Epithelial cell of esophagus (primary cell): ENCODE measurements at regions not wholly inside any gene's neighbourhood (a gene's known extent, or its start where the extent isn't known, plus 50 kb on each side); places are given as distances from the start of the nearest gene placed in this dataset.
A peak's percentile ranks its signal among the peaks of the same experiment; 100 is the strongest.

Experiments
- DNase-seq: peaks from one replicate; pipeline ENCODE4 v3.0.0; 2010; ENCODE audit warnings: low read depth
- H3K4me3 ChIP-seq: 2 replicates; pipeline ENCODE4 v1.5.1; 2011; ENCODE audit warnings: mild to moderate bottlenecking, low read length, control low read depth
- TF ChIP-seq, protein P1 (sequence below): IDR thresholded peaks from 2 replicates; pipeline ENCODE4 v1.5.1; 2011; ENCODE audit warnings: low read depth, mild to moderate bottlenecking, low read length, control low read depth, inconsistent platforms; ENCODE audit not compliant: insufficient read depth; ENCODE audit errors: missing control alignments

DNA sequence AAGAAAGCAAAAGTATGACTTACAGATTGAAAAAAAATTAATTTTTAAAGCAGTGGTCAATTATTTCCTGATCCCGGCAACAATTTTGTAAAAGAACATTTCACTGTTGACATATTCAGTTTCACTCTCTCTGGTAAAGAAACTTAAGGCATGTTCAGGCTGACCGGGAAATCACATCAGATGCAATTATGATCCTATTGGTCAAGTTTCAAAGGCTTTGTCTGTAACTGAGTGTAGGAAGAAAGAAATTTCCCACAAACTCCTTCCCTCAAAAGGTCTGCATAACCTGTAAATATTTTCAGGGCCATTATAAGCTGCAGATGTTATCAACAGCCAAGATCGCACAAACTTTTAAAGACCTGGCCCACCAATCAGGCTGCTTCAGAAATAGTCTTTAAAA, 205.4 kb upstream of the IGF1R start:
- no peak for DNase-seq
- H3K4me3 ChIP-seq = no peak overlapping the region
- TF ChIP-seq, protein P1, sequence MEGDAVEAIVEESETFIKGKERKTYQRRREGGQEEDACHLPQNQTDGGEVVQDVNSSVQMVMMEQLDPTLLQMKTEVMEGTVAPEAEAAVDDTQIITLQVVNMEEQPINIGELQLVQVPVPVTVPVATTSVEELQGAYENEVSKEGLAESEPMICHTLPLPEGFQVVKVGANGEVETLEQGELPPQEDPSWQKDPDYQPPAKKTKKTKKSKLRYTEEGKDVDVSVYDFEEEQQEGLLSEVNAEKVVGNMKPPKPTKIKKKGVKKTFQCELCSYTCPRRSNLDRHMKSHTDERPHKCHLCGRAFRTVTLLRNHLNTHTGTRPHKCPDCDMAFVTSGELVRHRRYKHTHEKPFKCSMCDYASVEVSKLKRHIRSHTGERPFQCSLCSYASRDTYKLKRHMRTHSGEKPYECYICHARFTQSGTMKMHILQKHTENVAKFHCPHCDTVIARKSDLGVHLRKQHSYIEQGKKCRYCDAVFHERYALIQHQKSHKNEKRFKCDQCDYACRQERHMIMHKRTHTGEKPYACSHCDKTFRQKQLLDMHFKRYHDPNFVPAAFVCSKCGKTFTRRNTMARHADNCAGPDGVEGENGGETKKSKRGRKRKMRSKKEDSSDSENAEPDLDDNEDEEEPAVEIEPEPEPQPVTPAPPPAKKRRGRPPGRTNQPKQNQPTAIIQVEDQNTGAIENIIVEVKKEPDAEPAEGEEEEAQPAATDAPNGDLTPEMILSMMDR = no peak

DNA sequence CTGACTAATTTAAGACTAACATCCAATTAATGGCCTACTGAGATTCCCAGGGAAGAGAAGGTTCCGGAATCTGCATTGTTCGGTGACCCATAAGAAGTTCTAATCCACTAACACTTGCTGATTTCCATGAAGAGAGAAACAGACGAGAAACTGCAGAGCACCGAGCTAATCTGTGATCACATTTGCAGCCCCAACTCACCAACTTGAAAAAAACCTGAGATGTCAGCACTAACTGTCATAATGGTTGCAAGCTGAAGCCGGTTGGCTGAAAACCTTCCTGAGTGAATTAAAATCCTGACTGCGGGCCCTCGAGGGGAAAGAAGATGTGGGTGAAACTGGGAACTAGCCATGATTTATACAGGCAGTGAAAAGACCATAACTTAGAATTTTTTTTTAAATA, 204.8 kb upstream of the IGF1R start:
- no peak for DNase-seq
- TF ChIP-seq, protein P1 = no peak
- H3K4me3 ChIP-seq = no peak overlapping the region

DNA sequence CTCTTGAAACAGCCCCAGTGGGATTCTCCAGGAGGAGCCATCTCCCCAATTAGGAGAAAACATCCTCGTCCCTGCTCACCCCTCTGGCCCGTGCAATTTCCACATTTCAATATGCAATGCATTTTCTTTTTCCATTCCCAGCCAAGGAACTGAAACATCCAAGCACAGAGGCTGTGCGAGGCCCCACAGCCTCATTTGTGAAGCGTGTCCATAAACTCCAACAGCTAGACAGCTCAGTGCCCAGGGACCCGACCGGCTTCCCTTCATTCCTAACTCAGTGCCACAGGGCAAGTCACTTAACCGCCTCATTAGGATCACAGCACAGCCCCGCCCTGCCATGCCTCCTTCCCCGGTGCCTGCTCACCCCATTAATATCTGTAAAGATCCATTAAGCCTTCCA, 204.2 kb upstream of the IGF1R start:
- no peak overlapping the region for H3K4me3 ChIP-seq
- DNase-seq = peak; percentile 57
- TF ChIP-seq, protein P1 = no peak

DNA sequence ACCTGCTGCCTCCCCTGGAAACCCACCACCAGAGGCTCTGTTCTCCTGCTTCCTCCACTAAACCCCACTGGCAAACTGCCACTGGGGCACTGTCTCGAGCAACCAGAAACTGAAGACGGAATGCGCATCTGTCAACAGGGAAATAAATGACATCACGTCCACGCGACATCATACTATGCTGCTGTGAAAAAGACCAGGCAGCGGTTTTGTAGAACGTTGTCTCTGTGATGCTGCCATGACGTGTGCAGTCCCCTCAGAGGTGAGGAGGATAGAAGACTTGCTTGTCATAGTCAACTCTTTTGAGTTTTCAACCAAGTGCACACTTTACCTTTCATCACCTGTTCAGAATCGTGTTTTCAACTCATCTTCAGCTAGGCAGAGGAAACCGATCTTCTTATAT, 203.0 kb upstream of the IGF1R start:
- no peak for DNase-seq
- no peak overlapping the region for H3K4me3 ChIP-seq
- TF ChIP-seq, protein P1 = no peak

DNA sequence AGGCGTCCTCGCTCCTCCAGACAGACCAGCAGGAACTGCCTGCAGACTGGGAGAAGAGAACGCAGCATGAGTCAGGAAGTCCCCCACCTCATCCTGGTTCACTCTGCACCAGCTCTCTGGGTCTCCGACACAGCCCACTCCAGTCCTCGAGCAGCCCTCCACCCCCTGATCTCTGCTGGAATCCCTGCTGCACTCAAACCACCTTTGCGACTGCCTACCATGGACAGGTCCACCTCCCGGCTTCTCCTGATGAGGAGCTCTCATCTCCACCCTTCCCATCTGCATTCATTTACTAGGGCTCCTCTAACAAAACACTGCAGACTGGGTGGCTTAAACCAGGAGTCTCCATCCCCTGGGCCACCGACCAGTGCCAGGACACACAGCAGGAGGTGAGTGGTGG, 202.3 kb upstream of the IGF1R start:
- TF ChIP-seq, protein P1 = no peak
- no peak for DNase-seq
- no peak overlapping the region for H3K4me3 ChIP-seq

DNA sequence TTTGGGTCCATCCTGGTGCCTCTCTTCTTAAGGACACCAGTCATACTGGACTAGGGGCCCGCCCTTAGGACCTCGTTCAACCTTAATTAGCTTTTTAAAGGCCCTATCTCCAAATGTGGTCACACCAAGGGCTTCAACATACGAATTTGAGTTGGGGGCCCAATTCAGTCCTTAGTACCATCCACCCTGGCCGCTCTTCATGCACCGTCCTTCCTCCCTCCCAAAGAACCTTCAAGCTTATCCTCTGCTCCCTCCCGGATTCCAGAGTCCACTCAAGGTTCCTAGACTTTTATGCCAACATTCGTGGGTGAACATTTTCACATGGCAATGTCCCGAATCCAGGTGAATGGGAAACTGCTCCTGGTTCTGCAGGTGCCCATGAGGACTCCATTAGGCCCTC, 201.3 kb upstream of the IGF1R start:
- TF ChIP-seq, protein P1 = no peak
- no peak overlapping the region for H3K4me3 ChIP-seq
- no peak for DNase-seq

DNA sequence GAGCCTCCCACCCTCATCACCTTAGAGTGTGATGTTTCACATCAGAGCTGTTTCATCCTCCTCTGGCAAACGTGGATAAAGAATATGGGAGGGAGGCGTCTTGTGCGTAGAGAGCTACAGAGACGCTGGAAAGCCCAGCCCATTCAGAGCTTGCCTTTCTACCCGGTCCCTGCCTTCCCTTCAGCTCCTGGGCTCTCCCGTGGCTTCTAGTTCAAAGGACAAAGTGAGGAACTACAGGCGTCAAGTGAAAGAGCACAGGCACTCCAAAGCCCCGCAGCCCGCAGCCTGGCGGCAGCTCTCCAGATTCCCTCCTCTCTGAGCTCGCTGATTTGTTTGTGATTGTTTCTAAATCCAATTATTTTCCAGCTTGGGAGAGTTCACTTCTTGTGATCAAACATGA, 197.1 kb upstream of the IGF1R start:
- no peak overlapping the region for H3K4me3 ChIP-seq
- TF ChIP-seq, protein P1 = no peak
- no peak for DNase-seq
